ENCODE measurements at regions not wholly inside any gene's neighbourhood (a gene's known extent, or its start where the extent isn't known, plus 50 kb on each side); places are given as distances from the start of the nearest gene placed in this dataset.
"Not testable (repeated sequence)": the region's sequence is repeated elsewhere in the genome, so short reads cannot be mapped to it uniquely, and the experiment has no call there.

DNA sequence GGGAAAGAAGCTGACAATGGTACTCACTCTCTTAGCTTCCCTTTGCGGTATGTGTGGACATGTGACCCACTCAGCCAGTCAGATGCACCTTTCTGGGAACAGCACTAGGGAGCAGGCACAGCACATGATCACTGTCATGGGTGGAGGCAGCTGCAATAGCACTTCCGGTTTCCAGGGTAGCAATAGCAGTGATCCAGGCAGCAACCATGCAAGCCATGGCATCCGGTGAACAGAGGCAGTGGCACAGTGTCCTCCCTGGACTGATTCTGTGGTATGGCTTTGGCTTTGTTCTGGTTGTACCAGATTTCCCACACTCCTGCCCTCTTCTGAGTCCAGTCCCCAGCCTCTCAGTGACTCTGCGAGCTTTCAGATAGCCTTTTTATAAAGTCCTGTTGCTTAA lies 86.8 kb upstream of the NAMPT start:
- no peak for DNase-seq

DNA sequence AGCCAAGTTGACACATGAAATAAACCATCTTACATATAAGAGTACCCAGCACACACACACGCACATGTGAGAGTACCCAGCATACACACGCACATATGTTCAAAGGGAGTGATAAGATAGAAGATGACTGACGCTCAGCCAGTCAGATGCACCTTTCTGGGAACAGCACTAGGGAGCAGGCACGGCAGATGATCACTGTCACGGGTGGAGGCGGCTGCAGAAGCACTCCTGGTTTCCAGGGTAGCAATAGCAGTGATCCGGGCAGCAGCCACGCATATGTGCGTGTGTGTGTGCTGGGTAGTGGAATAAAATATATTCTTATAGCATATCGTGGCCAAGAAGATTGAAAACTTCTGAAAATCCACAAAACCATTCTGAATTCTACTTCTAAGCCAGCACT lies 85.8 kb upstream of the NAMPT start:
- DNase-seq = no peak

DNA sequence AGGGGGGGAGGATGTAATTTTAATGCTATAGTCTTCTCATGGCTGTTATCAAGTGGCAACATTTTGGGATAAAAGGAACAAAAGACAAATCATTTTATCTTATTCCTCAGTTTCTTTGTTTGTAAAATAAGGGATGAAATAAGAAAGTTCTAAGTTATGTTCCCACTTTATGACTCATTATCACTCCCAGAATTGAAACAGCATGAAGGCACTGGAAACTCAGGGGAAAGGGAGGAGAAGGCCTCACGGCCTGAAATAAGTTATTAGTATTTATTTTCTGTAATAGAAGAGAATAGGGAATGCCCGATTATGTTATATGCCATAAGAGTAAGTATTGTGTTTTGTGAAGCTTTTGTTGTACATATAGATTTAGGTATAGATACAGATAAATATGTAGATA lies 85.0 kb upstream of the NAMPT start:
- DNase-seq = no peak

DNA sequence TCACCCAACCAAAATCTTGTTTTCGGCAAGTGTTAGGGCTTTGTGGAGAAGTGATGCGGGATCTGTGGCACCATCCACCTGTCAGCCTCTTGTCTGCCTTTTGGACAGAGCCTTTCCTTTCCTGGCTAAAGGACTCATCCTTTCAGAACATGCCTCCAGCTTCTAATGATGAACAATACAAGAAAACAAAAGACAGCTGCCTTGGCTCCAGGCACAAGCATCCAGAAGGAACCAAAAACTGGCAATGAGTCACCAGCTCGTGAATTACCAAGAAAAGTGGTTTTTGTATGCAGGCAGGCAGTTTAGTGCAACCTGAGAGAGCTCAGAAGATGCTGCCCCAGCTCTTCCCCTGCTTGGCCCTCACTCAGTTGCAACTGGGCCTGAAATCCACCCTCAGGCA lies 84.6 kb upstream of the NAMPT start:
- DNase-seq = no peak

DNA sequence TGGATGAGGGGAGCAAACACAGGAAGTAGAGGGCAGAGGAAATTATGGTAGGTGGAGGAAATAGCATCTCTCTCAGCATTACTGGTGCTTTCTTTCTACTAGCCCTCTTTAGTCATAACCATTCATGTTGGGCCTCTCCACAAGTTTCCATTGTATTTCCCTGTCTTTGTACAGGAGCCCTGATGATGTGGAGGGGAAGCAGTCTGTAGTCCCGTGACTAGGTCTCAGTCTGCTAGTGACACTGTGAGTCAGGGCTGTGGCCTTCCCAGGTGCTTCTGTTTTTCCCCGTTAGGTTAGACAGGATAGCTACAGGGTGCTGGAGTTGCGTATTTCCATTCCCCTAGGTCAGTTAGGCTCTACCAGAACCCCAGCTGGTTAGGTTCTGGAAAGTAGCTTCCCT lies 82.9 kb upstream of the NAMPT start:
- DNase-seq = no peak

DNA sequence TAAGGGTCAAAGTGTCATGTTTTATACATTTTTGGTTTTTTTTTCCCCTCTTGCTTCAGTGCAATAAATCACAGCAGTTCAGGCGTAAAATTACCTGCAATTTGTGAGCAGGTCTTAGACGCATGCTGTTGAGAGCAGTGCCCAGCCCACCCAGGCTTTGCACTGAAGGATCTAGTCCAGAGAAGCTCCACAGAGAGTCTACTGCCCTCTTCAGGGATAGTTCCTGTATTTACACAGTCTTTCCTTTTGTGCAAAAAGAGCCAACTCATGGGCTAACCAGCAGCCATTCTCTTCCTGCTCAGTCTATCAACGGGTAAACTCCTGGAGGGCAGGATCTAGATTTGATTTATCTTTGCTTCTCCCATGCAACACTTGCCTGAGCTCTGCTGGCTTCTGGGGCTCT lies 82.2 kb upstream of the NAMPT start:
- no peak for DNase-seq

DNA sequence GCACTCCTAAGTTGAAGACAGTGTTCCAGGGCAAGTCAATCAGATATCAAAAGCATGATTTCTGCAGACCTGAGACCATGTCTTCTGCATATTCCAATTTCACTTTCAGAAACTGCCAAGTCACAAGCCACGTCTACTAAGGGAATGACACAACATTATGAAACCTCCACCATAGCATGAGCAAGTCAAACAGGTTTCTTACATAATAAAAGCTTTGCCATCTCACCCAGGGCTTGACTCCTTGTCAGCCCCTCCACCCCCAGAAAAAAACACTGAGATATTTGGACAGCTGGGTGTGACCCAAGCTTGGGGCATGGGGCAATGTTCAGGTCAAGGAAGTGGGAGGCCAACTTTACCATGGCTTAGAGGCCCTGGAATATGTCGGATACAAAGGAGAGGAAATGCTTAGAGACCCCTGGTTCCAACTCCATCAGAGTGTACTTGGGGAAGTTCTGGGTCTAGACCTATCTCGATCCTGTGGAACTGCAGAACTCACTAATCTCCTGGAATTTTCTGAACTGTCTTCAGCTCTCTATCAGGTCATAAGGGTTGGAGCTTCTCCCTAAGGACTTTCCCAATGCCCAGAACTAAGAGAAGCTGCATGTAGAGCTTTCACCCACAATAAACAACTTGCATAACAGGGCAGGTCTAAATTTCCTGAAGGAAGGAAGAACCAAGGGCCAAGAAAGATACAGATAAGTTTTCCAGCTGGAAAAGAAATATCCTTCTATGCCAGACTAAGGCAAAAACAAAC lies 80.6 kb upstream of the NAMPT start:
- DNase-seq = no peak

DNA sequence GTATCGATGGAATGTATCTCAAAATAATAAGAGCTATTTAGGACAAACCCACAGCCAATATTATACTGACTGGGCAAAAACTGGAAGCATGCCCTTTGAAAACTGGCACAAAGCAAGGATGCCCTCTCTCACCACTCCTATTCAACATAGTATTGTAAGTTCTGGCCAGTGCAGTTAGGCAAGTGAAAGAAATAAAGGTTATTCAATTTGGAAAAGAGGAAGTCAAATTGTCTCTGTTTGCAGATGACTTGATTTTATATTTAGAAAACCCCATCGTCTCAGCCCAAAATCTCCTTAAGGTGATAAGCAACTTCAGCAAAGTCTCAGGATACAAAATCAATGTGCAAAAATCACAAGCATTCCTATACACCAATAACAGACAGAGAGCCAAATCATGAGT lies 77.7 kb upstream of the NAMPT start:
- DNase-seq = not testable (repeated sequence)

DNA sequence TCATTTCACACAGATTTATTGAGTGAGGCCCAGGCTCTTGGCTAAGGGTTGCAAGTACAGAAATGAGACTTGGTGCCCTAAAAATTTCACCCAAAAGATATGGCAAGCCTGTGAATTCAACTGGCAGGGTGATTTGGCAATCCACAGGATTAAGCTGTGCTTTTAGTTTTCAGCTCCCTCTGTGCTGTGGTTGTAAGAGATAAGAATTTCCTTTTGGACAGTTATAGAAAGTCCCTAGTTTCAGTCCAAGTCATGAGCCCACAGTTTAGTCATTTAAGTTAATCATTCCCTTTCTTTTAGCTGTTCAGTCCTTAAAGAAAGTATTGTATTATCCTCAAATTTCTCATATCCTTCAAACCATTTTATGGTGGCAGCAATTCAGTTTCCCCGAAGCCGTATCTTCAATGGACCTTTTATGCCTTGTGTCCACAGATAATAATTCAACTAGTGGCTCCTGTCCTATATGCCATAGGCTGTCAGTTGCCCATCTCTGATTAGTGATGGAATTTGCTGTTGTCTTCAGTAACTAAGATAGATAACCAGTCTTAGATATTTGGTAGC lies 73.4 kb upstream of the NAMPT start:
- DNase-seq = no peak

DNA sequence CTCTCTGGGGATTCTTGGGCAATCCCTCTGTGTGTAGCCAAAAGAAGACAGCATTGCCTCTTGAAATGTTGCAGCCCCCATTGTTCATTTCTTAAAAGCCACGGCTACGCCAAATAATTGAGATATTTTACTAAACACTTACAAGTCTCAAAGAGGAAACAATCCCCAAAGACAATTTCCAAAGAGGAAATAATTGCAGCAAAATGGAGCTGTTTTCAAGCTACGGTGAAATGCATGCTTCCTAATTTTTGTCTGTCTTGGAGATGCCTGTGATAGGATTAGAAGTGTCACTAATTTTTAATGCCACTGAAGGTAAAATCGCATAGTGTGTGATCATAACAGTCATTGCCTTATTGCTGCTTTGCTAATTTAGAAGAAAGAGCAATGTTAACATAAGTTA lies 72.9 kb upstream of the NAMPT start:
- DNase-seq = no peak

DNA sequence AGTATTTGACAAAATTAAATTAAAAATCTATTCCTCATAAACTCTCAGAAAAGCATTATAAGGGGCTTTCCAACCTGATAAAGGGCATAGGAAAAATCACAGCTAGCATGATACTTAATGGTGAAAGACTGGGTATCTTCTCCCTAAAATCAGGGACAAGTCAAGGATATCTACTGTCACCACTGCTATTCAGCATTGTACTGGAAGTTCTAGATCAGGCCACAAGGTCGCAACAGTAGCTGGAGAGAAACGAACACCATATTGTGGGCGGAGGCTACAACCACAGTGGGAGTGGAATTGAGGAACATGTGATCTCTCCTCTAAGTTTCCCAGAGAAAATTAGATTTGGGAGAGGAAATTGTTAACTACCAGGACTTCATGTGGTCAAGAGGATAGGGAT lies 70.0 kb upstream of the NAMPT start:
- no peak for DNase-seq

DNA sequence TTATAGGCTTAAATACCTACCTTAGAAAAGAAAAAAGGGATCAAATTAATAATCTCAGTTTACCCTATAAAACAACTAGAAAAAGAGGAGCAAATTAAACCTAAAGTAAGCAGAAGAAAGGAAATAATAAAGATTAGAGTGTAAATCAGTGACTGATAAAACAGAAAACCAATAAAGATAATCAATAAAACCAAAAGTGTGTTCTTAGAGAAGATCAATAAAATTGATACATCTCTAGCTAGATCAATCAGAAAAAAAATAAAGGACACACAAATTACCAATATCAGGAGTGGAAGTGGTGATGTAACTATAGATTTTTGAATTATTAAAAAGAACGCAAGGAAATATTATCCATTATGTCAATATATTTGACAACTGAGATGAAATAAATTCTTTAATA lies 69.2 kb upstream of the NAMPT start:
- DNase-seq = no peak

DNA sequence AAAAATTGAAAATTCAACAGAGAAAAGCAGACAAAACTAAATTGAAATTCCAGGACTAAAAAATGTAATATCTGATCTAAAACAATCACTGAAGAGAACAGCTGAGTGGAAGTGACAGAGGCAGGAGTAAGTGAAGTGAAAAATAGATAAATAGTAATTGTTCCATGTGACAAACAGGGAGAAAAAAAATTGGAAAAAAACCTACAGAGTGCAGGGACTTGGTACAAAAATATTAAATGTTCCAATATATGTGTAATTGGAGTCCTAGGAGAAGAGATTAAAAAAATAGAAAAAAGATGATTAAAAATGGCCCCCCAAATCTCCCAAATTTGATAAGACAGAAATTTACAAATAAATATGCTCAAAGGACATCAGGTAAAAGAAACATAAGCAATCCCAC lies 63.4 kb upstream of the NAMPT start:
- no peak for DNase-seq

DNA sequence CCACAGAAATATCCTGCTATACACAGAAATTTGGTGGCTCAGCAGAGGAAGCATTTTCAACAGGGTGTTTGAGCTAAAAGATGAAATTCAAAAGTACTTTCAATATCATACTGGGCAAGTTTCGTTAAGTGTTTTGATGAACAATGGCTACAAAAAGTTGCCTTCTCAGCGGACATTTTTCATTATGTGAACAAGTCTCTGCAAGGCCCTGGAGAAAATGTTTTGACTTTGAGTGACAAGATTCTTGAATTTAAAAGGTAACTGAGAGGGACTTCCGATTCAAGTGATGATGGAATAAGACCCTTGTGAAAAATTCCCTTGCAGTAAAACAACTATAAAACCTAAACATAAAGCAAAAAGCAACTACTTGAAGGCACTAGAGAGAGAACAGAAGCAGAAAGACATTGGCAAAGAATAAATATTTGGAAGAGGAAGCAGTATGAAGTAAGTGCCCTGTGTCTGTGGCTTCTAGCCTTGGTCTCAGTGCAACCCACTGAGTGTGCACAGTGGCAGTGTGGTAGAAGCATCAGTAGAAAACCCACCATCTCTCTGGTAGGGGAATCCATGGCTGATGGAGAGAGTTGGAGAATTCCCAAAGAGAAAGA lies 62.5 kb upstream of the NAMPT start:
- no peak for DNase-seq

DNA sequence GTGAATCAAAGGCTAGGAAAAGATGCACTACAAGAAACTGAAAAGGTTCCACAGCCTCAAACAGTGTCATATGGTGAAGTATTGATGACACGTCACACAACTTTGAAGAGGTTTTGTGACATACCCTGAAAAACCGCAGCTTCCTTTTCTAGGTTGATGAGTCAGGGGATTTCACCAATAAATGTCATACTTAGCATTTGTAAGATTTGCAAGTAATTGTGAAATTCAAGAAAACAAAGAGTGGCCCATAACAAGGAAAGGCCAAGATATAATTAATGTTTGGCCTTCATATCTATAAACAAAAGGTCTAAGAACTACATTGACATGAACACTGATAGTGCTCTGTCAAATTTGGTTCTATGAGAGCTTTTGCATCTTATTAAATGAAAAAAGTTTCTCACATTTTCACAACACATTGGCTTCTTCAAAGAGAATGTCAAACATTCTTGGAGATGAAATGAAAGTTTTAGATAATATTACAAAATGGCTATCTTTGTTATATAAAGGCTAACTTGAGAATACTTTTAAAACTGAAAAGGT lies 62.0 kb upstream of the NAMPT start:
- DNase-seq = no peak

DNA sequence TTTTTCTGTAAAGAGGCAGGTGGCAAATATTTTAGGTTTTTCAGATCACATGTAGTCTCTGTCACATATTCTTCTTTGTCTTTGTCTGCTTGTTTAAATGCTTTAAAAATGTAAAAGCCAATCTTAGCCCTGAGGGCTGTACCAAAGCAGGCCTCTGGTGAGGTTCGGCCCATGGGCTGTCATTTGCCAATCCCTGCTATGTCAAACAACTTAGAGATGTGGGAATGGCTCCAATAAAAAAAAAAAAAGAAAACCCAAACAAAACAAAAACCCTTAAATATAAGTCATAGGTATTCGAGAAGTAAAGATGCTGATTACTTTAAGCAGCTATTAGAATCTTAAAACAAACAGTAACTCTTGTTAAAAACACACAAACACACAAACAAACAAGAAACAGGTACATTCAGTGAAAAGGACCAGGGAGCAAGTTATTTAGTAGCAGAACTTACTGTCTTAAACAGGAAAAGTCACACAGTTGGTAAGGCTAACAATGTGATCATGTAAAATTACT lies 61.4 kb upstream of the NAMPT start:
- DNase-seq = no peak

DNA sequence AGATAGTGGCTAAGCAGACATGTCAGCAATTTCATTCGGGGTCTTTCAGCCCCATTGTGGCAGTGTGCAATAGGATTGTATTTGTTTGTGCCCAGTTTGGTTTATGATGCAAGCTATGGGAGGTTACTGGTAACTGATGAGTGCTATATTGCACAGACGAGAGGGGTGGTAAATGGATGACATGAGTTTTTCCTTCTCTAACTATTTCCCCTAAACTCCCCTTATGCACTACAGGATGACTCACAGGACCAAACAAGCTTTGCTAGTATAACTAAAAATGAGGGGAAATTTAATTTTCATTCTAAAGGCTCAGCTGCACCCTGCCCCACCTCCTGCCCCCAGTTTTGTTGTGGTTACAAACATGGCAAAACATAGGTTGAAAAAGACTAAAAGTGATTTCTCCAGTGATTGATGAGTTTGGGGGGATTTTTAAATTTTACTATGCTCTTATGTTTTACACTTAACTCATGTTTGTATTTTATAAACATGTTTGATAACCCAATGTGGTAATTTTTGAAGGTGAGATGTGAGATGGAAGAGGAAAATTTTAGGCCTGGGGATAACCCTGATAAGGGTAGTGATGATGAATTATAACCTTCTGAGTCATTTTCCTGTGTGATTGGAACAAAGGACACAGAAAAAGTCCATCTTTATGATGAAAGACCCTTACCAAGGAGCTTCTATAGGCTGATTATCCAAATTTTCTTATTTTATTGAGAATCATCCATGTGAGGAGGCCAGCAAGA lies 60.8 kb upstream of the NAMPT start:
- DNase-seq = no peak

DNA sequence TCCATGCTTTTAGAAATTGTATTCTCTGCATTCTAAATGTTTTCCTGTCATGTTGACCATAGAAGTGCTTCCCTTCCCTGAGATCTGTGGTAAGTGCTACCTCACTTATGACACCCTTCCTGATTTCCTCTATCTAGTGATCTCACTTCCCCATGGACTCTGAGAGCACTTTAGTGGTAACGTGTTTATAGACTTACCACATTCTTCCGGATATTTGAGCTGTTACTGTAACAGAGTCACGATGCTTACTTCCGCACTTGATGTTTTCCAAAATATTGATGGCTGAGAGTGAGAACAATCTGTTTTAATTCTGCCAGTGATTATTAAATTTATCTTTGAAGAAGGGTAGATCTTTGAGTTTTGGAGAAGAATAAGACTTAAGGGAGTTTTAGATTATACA lies 60.1 kb upstream of the NAMPT start:
- no peak for DNase-seq

DNA sequence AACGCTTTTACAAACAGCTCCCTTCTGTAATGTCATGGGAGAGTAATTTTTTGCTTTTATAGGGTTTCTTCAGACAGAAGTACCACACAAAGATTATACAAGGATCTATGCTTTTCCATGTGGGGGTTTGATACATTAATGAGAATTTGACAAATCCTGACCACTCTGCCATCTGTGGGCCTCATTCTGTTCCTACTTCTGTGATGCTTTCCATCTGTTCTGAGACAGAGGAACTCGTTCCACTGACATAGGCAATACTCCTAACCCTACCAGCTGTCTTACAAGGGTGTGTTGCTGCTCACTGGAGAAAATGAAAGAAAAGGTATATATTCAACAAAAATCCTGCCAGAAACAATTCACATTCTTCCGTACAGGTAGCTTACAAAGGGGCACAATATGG lies 59.4 kb upstream of the NAMPT start:
- no peak for DNase-seq

DNA sequence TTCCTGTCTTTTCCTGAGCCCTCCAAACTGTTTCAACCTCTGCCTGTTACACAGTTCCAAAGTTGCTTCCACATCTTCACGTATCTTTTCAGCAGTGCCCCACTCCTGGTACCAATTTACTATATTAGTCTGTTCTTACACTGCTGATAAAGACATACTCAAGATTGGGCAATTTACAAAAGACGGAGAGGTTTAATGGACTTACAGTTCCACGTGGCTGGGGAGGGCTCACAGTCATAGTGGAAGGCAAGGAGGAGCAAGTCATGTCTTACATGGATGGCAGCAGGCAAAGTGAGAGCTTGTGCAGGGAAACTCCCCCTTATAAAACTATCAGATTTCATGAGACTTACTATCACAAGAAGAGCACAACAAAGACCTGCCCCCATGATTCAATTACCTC lies 57.3 kb upstream of the NAMPT start:
- DNase-seq = not testable (repeated sequence)

DNA sequence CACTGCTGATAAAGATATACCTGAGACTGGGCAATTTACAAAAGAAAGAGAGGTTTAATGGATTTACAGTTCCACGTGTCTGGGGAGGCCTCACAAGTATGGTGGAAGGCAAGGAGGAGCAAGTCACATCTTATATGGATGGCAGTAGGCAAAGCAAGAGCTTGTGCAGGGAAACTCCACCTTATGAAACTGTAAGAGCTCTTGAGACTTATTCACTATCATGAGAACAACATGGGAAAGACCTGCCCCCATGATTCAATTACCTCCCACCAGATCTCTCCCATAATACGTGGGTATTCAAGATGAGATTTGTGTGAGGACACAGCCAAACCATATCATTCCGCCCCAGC lies 55.4 kb upstream of the NAMPT start:
- not testable (repeated sequence) for DNase-seq

DNA sequence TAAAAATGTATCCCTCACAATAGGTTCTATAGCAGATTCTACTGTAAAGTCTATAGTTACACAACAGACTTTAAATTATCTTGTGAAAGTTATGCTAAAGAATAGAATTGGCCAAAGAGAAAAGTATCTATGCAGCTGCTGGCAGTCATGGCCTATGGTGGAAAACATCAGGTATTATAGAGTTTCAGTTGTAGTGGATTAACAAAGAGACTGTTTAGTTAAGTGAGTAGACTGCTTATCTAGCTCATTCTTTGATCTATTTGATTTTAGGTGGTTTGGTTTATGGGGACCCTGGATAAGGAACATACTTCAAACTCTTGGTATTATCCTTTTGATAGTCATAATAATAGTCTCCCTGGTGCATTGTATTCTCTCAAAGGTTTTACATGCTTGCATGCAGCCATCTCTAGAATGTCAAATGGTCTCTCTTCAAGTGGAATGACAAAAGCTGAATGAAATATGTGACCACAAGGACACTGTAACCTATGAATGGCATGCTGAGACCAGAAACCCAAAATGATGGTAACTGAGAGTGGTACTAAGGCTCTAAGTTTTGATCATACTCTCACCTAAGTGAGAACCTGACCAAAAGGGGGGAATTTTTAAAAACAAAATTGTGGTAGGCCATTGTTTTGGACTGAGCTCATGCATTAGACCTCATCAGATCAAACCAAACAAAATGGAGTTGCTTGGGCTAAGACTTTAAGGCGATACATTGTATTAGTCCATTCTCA lies 54.9 kb upstream of the NAMPT start:
- no peak for DNase-seq

DNA sequence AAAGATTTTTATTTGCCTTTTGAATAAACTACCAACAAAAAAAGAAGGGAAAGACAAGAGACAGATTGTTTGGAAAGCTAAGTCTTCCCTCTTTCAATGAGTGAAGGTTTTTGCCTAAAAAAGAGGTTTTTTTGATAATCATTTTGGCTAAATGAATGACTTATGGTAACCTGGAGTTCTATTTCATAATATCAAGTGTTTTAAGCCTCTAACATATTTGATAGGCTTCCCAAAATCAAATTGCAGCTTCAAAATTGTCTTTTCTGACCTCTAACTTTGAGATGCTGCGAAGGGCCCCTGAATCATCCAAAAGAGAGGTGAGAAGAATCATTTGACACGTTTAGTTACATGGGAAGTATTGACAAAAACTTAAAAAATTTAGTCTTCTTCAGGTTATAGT lies 53.0 kb upstream of the NAMPT start:
- no peak for DNase-seq
